ENCODE measurements at regions not wholly inside any gene's neighbourhood (a gene's known extent, or its start where the extent isn't known, plus 50 kb on each side); places are given as distances from the start of the nearest gene placed in this dataset.

GRCh38 chr1:208405014-208405413 is 160.8 kb upstream of the PLXNA2 start:
- POLR2A ChIA-PET, result no interaction called here
- intact Hi-C loops (cut with micrococcal nuclease; ENCODE audit: unreplicated experiment), result no loop called here
- no TSS peak for BruUV-seq (replicated peaks)
- CTCF ChIA-PET, result no interaction called here
- H3K27ac ChIP-seq (ENCODE audit: low read length), result no peak overlapping the region
- no peaks in the 10 kb centered on the region for H3K4me1 ChIP-seq (ENCODE audit: control insufficient read depth, insufficient read depth, low read length)
- in situ Hi-C loops (cut with HindIII; ENCODE audit: low pct_unique_long_range_greater_than_20kb, low sequenced_read_pairs), result no loop called here
- no peak for ATAC-seq
- no peak for TF ChIP-seq REST (IDR thresholded peaks at IDR 0.05; ENCODE audit: insufficient read depth in 1 of 2, low read depth in 2 of 2, low read length in 1 of 2)
- TF ChIP-seq CTCF (IDR thresholded peaks at IDR 0.05), result no peak
- TF ChIP-seq POLR2AphosphoS5 (IDR thresholded peaks at IDR 0.05; ENCODE audit: low read depth, low read length), result no peak
- no peak for TF ChIP-seq TCF7L2 (IDR thresholded peaks at IDR 0.05; ENCODE audit: low read depth, low read length)
- TF ChIP-seq SIN3A (IDR thresholded peaks at IDR 0.05; ENCODE audit: borderline replicate concordance, insufficient read depth, low read depth, low read length), result no peak
- H3K4me3 ChIP-seq (ENCODE audit: low read depth in 2 of 2, low read length in 2 of 2), result no peak overlapping the region
- no peaks in the 10 kb centered on the region for H3K9me3 ChIP-seq (ENCODE audit: control insufficient read depth, insufficient read depth, low read depth, low read length)
- no peaks in the 10 kb centered on the region for H3K27me3 ChIP-seq (ENCODE audit: control insufficient read depth, insufficient read depth, low read length)
- no peak for DNase-seq (ENCODE audit: low read depth, low spot score)
- no peaks in the 10 kb centered on the region for H3K36me3 ChIP-seq (ENCODE audit: control insufficient read depth, insufficient read depth, low read length)

GRCh38 chr1:208409176-208409575 is 165.0 kb upstream of the PLXNA2 start:
- ChIA-PET CTCF (no interaction called here), POLR2A (no interaction called here)
- H3K9me3 ChIP-seq (ENCODE audit: control insufficient read depth, insufficient read depth, low read depth, low read length), result no peaks in the 10 kb centered on the region
- no TSS peak for BruUV-seq (replicated peaks)
- no peak overlapping the region for H3K27ac ChIP-seq (ENCODE audit: low read length)
- H3K27me3 ChIP-seq (ENCODE audit: control insufficient read depth, insufficient read depth, low read length), result no peaks in the 10 kb centered on the region
- H3K4me3 ChIP-seq (ENCODE audit: low read depth in 2 of 2, low read length in 2 of 2), result no peak overlapping the region
- TF ChIP-seq TCF7L2 (IDR thresholded peaks at IDR 0.05; ENCODE audit: low read depth, low read length) (no peak), REST (IDR thresholded peaks at IDR 0.05; ENCODE audit: insufficient read depth in 1 of 2, low read depth in 2 of 2, low read length in 1 of 2) (no peak), POLR2AphosphoS5 (IDR thresholded peaks at IDR 0.05; ENCODE audit: low read depth, low read length) (no peak), CTCF (IDR thresholded peaks at IDR 0.05) (no peak), SIN3A (IDR thresholded peaks at IDR 0.05; ENCODE audit: borderline replicate concordance, insufficient read depth, low read depth, low read length) (no peak)
- no peak for ATAC-seq
- DNase-seq (ENCODE audit: low read depth, low spot score), result no peak
- in situ Hi-C loops (cut with HindIII; ENCODE audit: low pct_unique_long_range_greater_than_20kb, low sequenced_read_pairs), result no loop called here
- H3K36me3 ChIP-seq (ENCODE audit: control insufficient read depth, insufficient read depth, low read length), result no peaks in the 10 kb centered on the region
- no peaks in the 10 kb centered on the region for H3K4me1 ChIP-seq (ENCODE audit: control insufficient read depth, insufficient read depth, low read length)
- intact Hi-C loops (cut with micrococcal nuclease; ENCODE audit: unreplicated experiment), result no loop called here
